A673 (cell line): ENCODE measurements at regions not wholly inside any gene's neighbourhood (a gene's known extent, or its start where the extent isn't known, plus 50 kb on each side); places are given as distances from the start of the nearest gene placed in this dataset.

Experiments
- BruUV-seq: library from RNA; stranded (reverse); fragments of 400-500 nt; replicated peaks from 2 replicates; lab custom pipeline; 2021; lab: Mats Ljungman, UMichigan
- CTCF ChIA-PET: fragments of 300-600 bp; sonication (Branson Sonifier 250); formaldehyde crosslinking; loops from one replicate; lab custom pipeline; 2022; ENCODE audit warnings: antibody characterized with exemption; lab: Charles Lee
- POLR2A ChIA-PET: fragments of 300-600 bp; sonication (Branson Sonifier 250); formaldehyde crosslinking; loops from one replicate; lab custom pipeline; 2022; ENCODE audit warnings: antibody characterized with exemption; ENCODE audit not compliant: low non-redundant PET; lab: Charles Lee
- DNase-seq: peaks from one replicate; pipeline ENCODE4 v3.0.0-alpha.2; 2015; ENCODE audit warnings: low spot score
- H3K27ac ChIP-seq: fragments of 200-600 bp; sonication (generic); 2 replicates; pipeline ENCODE4 v1.5.1; 2016; ENCODE audit warnings: mixed run types, low read depth, mild to moderate bottlenecking, mixed read lengths, antibody characterized with exemption, low read length; ENCODE audit not compliant: poor library complexity, severe bottlenecking
- H3K27me3 ChIP-seq: fragments of 200-600 bp; sonication (generic); replicated peaks from 2 replicates; pipeline ENCODE4 v1.6.1; 2017; ENCODE audit warnings: mixed run types, low read depth, mild to moderate bottlenecking, mixed read lengths, antibody characterized with exemption, low read length; ENCODE audit not compliant: insufficient read depth, poor library complexity
- H3K36me3 ChIP-seq: fragments of 200-600 bp; sonication (generic); 2 replicates; pipeline ENCODE4 v1.6.1; 2016; ENCODE audit warnings: mixed run types, mild to moderate bottlenecking, mixed read lengths, antibody characterized with exemption, low read length; ENCODE audit not compliant: insufficient read depth, poor library complexity, severe bottlenecking
- H3K4me1 ChIP-seq: fragments of 200-600 bp; sonication (generic); 2 replicates; pipeline ENCODE4 v1.6.1; 2017; ENCODE audit warnings: mixed run types, mild to moderate bottlenecking, mixed read lengths, antibody characterized with exemption, low read length; ENCODE audit not compliant: insufficient read depth, poor library complexity, severe bottlenecking
- H3K4me3 ChIP-seq: fragments of 200-600 bp; sonication (generic); 2 replicates; pipeline ENCODE4 v1.5.1; 2016; ENCODE audit warnings: low read depth, mixed run types, mild to moderate bottlenecking, mixed read lengths, low read length; ENCODE audit not compliant: poor library complexity, severe bottlenecking
- H3K9me3 ChIP-seq: fragments of 200-600 bp; sonication (generic); 2 replicates; pipeline ENCODE4 v1.6.1; 2016; ENCODE audit warnings: mixed run types, low read depth, mild to moderate bottlenecking, mixed read lengths, antibody characterized with exemption, low read length; ENCODE audit not compliant: poor library complexity, severe bottlenecking
- CTCF ChIP-seq: fragments of 300-800, 200-600 bp; sonication (generic); conservative IDR thresholded peaks from 2 replicates; pipeline ENCODE4 v1.5.1; 2017; ENCODE audit warnings: low read depth, mild to moderate bottlenecking, antibody characterized with exemption, low read length, moderate library complexity, mixed read lengths
- EZH2 ChIP-seq: fragments of 200-600 bp; sonication (generic); IDR thresholded peaks from 2 replicates; pipeline ENCODE4 v1.6.1; 2017; ENCODE audit warnings: borderline replicate concordance, low read depth, mild to moderate bottlenecking, mixed read lengths, antibody characterized with exemption, low read length; ENCODE audit not compliant: poor library complexity, severe bottlenecking
- intact Hi-C: fragments of 100-400 bp; cut with micrococcal nuclease; formaldehyde crosslinking; loops from one replicate; pipeline ENCODE4 v1.10.0; 2022; ENCODE audit not compliant: unreplicated experiment

- POLR2A ChIA-PET = no interaction called here
- CTCF ChIA-PET = no interaction called here
- Histone ChIP-seq H3K27me3 (no peaks in the 10 kb centered on the region), H3K27ac (no peak overlapping the region), H3K4me3 (no peak overlapping the region), H3K4me1 (no peaks in the 10 kb centered on the region), H3K9me3 (peaks cover 26% of the 10 kb centered on the region), H3K36me3 (no peaks in the 10 kb centered on the region)
- no peak for DNase-seq
- intact Hi-C loops = no loop called here
- no TSS peak for BruUV-seq
- TF ChIP-seq EZH2 (no peak), CTCF (no peak)
These were observed 220.0 kb upstream of the MBL2 start for GRCh38 chr10:52992567-52992966.

- no peak for TF ChIP-seq EZH2
- TF ChIP-seq CTCF = no peak
- no peaks in the 10 kb centered on the region for H3K36me3 ChIP-seq
- intact Hi-C loops = no loop called here
- no peaks in the 10 kb centered on the region for H3K27me3 ChIP-seq
- POLR2A ChIA-PET = no interaction called here
- BruUV-seq = no TSS peak
- H3K4me1 ChIP-seq = no peaks in the 10 kb centered on the region
- peaks cover 20% of the 10 kb centered on the region for H3K9me3 ChIP-seq
- H3K4me3 ChIP-seq = no peak overlapping the region
- DNase-seq = no peak
- no peak overlapping the region for H3K27ac ChIP-seq
- CTCF ChIA-PET = no interaction called here
These were observed 216.3 kb upstream of the MBL2 start for GRCh38 chr10:52988923-52989322.

- CTCF ChIA-PET = no interaction called here
- intact Hi-C loops = no loop called here
- POLR2A ChIA-PET = no interaction called here
- Histone ChIP-seq H3K9me3 (peaks cover 8% of the 10 kb centered on the region), H3K4me3 (no peak overlapping the region), H3K27me3 (no peaks in the 10 kb centered on the region), H3K4me1 (no peaks in the 10 kb centered on the region), H3K27ac (no peak overlapping the region), H3K36me3 (no peaks in the 10 kb centered on the region)
- DNase-seq = no peak
- BruUV-seq = no TSS peak
- no peak for TF ChIP-seq CTCF
- no peak for TF ChIP-seq EZH2
These were observed 213.5 kb upstream of the MBL2 start for GRCh38 chr10:52986125-52986524.
